Limb (tissue), 2 donors: ENCODE measurements at regions not wholly inside any gene's neighbourhood (a gene's known extent, or its start where the extent isn't known, plus 50 kb on each side); places are given as distances from the start of the nearest gene placed in this dataset.
"Not testable (repeated sequence)": the region's sequence is repeated elsewhere in the genome, so short reads cannot be mapped to it uniquely, and the experiment has no call there.

ENCODE experiments used
- DNase-seq, 2 donors: peaks; one replicate each; pipeline ENCODE4 v3.0.0-alpha.2; 2016; ENCODE audit errors: extremely low spot score in 2 of 2

DNA sequence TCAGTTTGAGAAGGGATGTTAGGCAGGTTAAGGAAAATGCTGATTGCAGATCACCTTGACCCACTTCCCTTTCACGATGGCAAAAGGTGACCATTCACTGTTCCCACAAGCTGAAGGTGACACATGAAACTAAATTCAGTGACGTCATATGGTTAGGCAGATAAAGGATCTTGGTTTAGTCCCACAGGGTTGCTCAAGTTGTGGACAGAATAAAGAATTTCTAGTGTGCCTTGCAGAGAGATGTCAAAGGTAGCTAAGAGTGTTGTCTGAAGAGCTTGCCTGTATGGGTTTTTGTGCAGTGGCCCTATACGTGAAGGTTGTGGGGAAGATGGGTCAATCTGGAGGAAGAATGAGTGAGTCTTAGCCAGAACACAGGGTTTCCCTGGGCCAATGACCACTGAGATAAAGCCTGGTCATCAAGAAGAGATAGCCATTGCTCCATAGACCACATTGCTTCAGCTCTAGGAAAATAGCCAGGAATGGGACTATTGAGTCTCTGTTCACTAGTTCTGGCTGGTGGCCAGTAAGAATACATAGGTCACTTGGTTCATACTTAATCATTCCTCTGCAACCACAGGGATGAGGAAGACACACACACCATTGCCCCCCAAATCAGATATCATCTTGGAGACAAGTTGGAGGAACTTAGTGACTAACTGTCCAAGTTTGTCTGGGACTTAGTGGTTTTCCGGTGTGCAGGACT lies 148.5 kb upstream of the ATXN1 start:
- DNase-seq: no peak

- DNase-seq: no peak
Measured at GRCh38 chr6:16907991-16908390, 146.7 kb upstream of the ATXN1 start.

GRCh38 chr6:16904957-16905356 lies 143.7 kb upstream of the ATXN1 start:
- no peak for DNase-seq

- no peak for DNase-seq
Measured at GRCh38 chr6:16903470-16903869, 142.2 kb upstream of the ATXN1 start.

- DNase-seq: no peak
Measured at GRCh38 chr6:16902502-16902901, 141.2 kb upstream of the ATXN1 start.

GRCh38 chr6:16901782-16902181 lies 140.5 kb upstream of the ATXN1 start:
- DNase-seq: peak in 1 of 2 donors; percentile 18

DNA sequence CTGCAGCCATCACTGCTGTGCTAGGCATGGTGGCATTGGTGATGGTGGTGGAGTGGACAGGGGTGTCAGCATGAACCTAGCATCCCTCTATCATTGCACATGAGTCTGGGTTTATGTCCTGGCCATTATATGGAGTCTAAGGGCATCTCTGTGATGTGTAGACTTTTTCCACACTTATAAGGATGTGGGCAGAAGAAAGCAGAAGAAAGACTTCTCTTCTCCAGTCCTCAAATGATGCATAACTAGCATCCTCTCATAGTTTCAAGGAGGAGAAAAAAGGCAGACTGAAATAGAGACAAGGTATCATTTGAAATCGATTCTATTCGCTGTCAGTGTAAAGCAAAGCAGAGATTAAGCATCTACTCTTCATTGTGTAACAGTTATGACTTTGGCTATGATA lies 140.0 kb upstream of the ATXN1 start:
- no peak for DNase-seq

- DNase-seq: no peak
Measured at GRCh38 chr6:16898640-16899396, 137.6 kb upstream of the ATXN1 start.

DNA sequence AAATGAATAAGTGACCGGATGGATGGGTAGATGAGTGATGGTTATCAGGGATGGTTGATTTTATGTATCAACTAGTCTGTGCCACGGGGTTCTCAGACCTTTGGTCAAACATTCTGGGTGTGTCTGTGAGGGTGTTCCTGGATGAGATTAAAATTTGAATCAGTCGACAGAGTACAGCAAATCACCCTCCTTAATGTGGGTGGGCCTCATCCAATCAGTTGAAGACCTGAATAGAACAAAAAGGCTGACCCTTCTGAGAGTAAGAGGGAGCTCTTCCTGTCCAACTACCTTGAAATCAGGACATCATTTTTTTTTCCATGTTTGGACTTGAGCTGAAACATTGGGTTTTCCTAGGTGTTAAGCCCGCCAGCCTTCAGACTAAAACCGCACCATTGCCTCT lies 136.4 kb upstream of the ATXN1 start:
- DNase-seq: no peak

DNA sequence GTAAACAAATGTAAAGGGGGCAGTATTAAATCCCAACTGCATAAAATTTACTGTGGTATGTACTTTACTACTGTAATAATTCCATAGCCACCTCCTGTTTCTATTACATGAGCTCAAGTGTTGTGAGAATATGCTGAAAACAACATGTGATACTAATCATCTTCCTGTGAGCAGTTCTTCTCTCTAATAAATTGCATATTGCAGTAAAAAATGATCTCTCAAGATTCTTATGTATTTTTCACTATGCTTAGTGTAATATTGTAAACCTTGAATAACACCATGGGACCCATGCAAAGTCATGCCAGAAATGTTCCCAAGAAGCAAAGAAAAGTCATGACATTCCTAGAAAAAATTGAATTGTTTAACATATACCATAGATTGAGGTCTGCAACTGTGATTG lies 133.0 kb upstream of the ATXN1 start:
- no peak for DNase-seq

DNA sequence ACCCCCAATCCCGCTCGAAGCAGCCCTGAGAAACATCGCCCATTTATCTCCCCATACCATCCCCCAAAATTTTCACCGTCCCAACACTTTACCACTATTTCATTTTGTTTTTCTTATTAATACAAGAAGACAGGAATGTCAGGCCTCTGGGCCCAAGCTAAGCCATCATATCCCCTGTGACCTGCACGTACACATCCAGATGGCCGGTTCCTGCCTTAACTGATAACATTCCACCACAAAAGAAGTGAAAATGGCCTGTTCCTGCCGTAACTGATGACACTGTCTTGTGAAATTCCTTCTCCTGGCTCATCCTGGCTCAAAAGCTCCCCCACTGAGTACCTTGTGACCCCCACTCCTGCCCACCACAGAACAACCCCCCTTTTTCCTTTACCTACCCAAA lies 129.8 kb upstream of the ATXN1 start:
- DNase-seq: not testable (repeated sequence)

DNA sequence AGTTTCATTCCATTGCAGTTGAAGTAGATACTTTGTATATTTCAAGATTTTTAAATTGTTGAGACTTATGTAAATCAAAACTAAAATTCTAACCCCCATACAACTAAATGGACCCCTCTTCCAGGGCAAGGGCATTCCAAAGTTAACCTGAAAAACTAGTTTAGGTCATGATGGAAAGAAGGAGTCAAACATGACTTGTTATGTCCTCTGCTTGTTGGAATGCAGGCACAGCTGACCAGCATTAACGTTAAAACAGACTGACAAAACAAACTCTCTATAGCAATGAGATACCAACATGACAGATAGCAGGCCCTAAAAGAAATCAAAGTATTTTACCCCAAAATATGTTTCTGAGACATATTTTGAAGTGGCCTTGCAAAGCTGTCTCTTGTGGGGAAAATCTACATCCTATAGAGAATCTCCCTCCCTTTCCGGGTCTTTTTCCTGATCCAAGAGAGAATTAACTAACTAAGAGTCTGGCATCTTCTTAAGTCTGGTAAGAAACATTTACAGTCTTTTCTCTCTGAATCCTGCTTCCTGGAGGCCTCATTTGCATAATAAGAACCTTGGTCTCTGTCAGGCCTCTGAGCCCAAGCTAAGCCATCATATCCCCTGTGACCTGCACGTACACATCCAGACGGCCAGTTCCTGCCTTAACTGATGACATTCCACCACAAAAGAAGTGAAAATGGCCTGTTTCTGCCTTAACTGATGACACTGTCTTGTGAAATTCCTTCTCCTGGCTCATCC lies 124.3 kb upstream of the ATXN1 start:
- no peak for DNase-seq

- DNase-seq: no peak
Measured at GRCh38 chr6:16884526-16884925, 123.3 kb upstream of the ATXN1 start.

- no peak for DNase-seq
Measured at GRCh38 chr6:16883414-16883813, 122.2 kb upstream of the ATXN1 start.

DNA sequence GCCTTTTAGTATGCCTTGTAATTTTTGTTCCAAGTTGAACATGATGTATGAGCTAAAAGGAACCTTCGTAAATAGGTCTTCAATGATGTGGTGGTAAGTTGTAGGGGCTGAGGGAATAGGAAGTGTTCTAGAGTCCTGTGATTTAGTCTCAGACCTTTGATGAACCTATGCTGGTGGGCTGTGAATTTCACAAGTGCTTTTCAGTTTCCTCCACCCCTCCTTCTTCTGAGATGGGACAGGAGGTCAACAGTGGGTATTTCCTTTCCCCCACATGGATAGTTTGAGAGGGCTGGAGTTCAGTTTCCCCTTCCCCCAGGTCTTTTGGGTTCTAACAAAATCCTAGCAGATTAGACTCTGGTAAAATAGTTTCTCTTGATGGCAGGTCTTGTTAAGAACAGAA lies 121.0 kb upstream of the ATXN1 start:
- no peak for DNase-seq

DNA sequence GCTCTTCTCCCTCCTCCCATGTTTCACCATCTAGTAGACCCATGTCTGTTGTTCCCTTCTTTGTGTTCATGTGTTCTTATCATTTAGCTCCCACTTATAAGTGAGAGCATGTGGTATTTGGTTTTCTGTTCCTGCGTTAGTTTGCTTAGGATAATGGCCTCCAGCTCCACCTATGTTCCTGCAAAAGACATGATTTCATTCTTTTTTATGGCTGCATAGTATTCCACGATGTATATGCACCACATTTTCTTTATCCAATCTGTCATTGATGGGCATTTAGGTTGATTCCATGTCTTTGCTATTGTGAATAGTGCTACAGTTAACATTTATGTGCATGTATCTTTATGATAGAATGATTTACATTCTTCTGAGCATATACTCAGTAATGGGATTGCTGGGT lies 115.6 kb upstream of the ATXN1 start:
- not testable (repeated sequence) for DNase-seq

- no peak for DNase-seq
Measured at GRCh38 chr6:16876201-16876600, 114.9 kb upstream of the ATXN1 start.

- no peak for DNase-seq
Measured at GRCh38 chr6:16873698-16874097, 112.4 kb upstream of the ATXN1 start.

DNA sequence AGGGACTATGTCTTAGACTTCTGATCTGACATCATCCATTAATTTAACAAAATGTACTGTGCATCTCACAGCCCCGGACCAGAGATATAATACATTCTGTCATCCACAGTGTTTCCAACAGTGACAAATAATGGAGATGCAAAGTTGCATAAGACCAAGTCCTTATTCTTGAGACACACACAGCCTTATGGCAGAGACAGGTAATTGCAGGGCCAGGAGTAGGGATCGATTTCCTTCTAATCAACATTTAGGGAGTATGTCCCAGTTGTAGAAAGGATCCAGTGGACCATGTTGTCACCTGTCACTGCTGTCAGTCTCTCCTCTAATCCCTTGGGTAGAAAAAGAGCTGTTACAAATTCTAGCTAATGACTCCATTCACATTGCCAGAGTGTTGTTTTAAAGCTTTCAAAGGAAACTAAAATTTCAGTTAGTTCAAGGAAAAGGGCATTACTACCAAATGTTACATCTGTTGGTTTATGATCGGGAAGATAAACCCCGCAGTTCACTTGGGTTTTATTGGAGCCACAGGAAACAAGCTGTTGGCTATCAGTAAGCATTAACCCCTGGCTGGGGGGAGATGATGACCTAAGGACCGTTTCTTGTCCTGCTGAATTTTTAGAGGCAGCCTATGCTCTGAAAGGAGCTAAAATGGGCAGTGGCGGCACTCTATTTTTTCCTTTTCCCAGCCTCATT lies 111.4 kb upstream of the ATXN1 start:
- DNase-seq: no peak

GRCh38 chr6:16871047-16871446 lies 109.8 kb upstream of the ATXN1 start:
- DNase-seq: no peak

DNA sequence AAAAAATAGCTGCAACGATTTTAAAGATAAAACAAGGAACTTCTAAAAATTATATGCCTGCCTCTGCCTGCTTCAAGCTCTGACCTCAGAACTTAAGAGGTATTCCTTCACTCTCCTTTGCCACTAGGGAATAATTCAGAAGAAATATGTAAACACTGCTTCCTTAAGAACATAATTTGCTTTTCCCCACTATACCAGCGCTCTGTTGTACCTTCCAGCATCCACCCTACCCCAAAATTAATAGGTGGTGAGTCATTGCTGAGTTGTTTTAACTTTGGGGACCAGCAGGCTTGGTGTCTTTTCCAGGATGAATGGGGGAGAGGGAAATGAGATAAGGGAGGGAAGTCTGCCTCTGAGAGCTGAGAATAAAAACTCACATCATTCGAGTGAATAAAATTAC lies 107.7 kb upstream of the ATXN1 start:
- no peak for DNase-seq
